Osteoblast (primary cell): ENCODE measurements at regions not wholly inside any gene's neighbourhood (a gene's known extent, or its start where the extent isn't known, plus 50 kb on each side); places are given as distances from the start of the nearest gene placed in this dataset.

Experiments used
- DNase-seq: peaks from one replicate; pipeline ENCODE4 v3.0.0; 2011; ENCODE audit warnings: low spot score, mixed read lengths; ENCODE audit not compliant: insufficient read length; ENCODE audit errors: missing footprints
- H2AFZ ChIP-seq: 2 replicates; pipeline ENCODE4 v1.6.0; 2011; ENCODE audit warnings: mild to moderate bottlenecking, low read length
- H3K27ac ChIP-seq: 2 replicates; pipeline ENCODE4 v1.5.1; 2011; ENCODE audit warnings: mild to moderate bottlenecking, low read depth, low read length, moderate library complexity
- H3K27me3 ChIP-seq: 2 replicates; pipeline ENCODE4 v1.6.0; 2012; ENCODE audit warnings: mild to moderate bottlenecking, control low read depth, inconsistent platforms, low read length, moderate library complexity; ENCODE audit not compliant: insufficient read depth
- H3K36me3 ChIP-seq: 2 replicates; pipeline ENCODE4 v1.5.1; 2011; ENCODE audit warnings: mild to moderate bottlenecking, low read length, control low read depth, moderate library complexity; ENCODE audit not compliant: insufficient read depth
- H3K4me1 ChIP-seq: 2 replicates; pipeline ENCODE4 v1.5.1; 2011; ENCODE audit warnings: mild to moderate bottlenecking, low read length, control low read depth, moderate library complexity; ENCODE audit not compliant: insufficient read depth
- H3K4me2 ChIP-seq: 2 replicates; pipeline ENCODE4 v1.6.0; 2011; ENCODE audit warnings: mild to moderate bottlenecking, low read length; ENCODE audit not compliant: insufficient read depth
- H3K4me3 ChIP-seq: fragments of 200-600 bp; sonication (generic); 3 replicates; pipeline ENCODE4 v1.5.1; 2012; ENCODE audit warnings: mild to moderate bottlenecking, low read length, inconsistent platforms; ENCODE audit not compliant: insufficient read depth
- H3K79me2 ChIP-seq: 2 replicates; pipeline ENCODE4 v1.6.0; 2012; ENCODE audit warnings: mild to moderate bottlenecking, low read length, control low read depth, inconsistent platforms; ENCODE audit not compliant: insufficient read depth
- H3K9me3 ChIP-seq: 2 replicates; pipeline ENCODE4 v1.5.1; 2011; ENCODE audit warnings: low read depth, low read length, control low read depth
- H4K20me1 ChIP-seq: 2 replicates; pipeline ENCODE4 v1.6.0; 2012; ENCODE audit warnings: mild to moderate bottlenecking, low read length, control low read depth; ENCODE audit not compliant: insufficient read depth
- CTCF ChIP-seq: IDR thresholded peaks from 2 replicates; pipeline ENCODE4 v1.5.1; 2011; ENCODE audit warnings: mild to moderate bottlenecking, low read depth, low read length, moderate library complexity; ENCODE audit errors: extremely low read depth

GRCh38 chr3:111284503-111285183 is 213.0 kb downstream of the NECTIN3 start:
- no peaks in the 10 kb centered on the region for H4K20me1 ChIP-seq
- no peak overlapping the region for H3K4me2 ChIP-seq
- DNase-seq: no peak
- H3K4me1 ChIP-seq: no peaks in the 10 kb centered on the region
- no peak overlapping the region for H3K4me3 ChIP-seq
- H3K9me3 ChIP-seq: no peaks in the 10 kb centered on the region
- no peak overlapping the region for H3K27ac ChIP-seq
- H3K27me3 ChIP-seq: peaks cover 14% of the 10 kb centered on the region
- H2AFZ ChIP-seq: no peak overlapping the region
- TF ChIP-seq CTCF: no peak
- no peaks in the 10 kb centered on the region for H3K79me2 ChIP-seq
- H3K36me3 ChIP-seq: no peaks in the 10 kb centered on the region

DNA sequence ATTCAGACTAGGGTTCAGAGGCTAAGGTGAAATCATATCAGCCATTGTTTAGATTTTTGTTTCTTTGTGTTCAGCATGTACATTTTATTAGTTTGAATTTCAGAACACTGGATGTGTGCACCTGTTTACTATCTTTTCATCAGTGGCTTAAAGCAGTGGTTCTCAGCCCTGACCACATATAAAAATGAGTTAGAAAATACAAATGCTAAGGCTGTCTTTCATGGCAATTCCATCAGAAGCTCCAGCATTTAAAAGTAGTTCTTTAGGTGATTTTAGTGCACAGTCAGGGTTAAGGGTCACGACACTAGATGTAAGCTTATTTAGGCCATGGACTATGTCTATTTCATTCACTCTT is 213.5 kb downstream of the NECTIN3 start:
- no peaks in the 10 kb centered on the region for H3K79me2 ChIP-seq

GRCh38 chr3:111285694-111286093 is 214.1 kb downstream of the NECTIN3 start:
- Histone ChIP-seq H3K79me2 (no peaks in the 10 kb centered on the region), H3K36me3 (no peaks in the 10 kb centered on the region), H3K4me1 (no peaks in the 10 kb centered on the region), H4K20me1 (no peaks in the 10 kb centered on the region), H3K9me3 (no peaks in the 10 kb centered on the region), H2AFZ (no peak overlapping the region), H3K4me2 (no peak overlapping the region), H3K27me3 (peaks cover 12% of the 10 kb centered on the region), H3K27ac (no peak overlapping the region), H3K4me3 (no peak overlapping the region)
- no peak for DNase-seq
- TF ChIP-seq CTCF: no peak

More for the DNA sequence above, 213.5 kb downstream of the NECTIN3 start:
- no peaks in the 10 kb centered on the region for H3K36me3 ChIP-seq
- no peak overlapping the region for H3K4me3 ChIP-seq
- H3K4me2 ChIP-seq: no peak overlapping the region
- no peak for TF ChIP-seq CTCF
- no peak overlapping the region for H3K27ac ChIP-seq
- no peak for DNase-seq
- H2AFZ ChIP-seq: no peak overlapping the region
- no peaks in the 10 kb centered on the region for H3K9me3 ChIP-seq
- peaks cover 14% of the 10 kb centered on the region for H3K27me3 ChIP-seq
- H4K20me1 ChIP-seq: no peaks in the 10 kb centered on the region
- H3K4me1 ChIP-seq: no peaks in the 10 kb centered on the region

- Histone ChIP-seq H3K9me3 (no peaks in the 10 kb centered on the region), H3K4me3 (no peak overlapping the region), H3K27ac (no peak overlapping the region), H2AFZ (no peak overlapping the region), H3K27me3 (peaks cover 4% of the 10 kb centered on the region), H3K79me2 (no peaks in the 10 kb centered on the region), H4K20me1 (no peaks in the 10 kb centered on the region), H3K4me2 (no peak overlapping the region), H3K4me1 (no peaks in the 10 kb centered on the region), H3K36me3 (no peaks in the 10 kb centered on the region)
- DNase-seq: no peak
- TF ChIP-seq CTCF: no peak
These were observed 215.1 kb downstream of the NECTIN3 start for GRCh38 chr3:111286746-111287145.
